Omental fat pad (tissue), 3 donors: ENCODE measurements at regions not wholly inside any gene's neighbourhood (a gene's known extent, or its start where the extent isn't known, plus 50 kb on each side); places are given as distances from the start of the nearest gene placed in this dataset.
"Not testable (repeated sequence)": the region's sequence is repeated elsewhere in the genome, so short reads cannot be mapped to it uniquely, and the experiment has no call there.

ENCODE experiments used
- ATAC-seq: fragments of 150-250 bp; one replicate; pipeline ENCODE4 v1.9.1; 2016; ENCODE audit warnings: mild to moderate bottlenecking, moderate library complexity; ENCODE audit not compliant: low FRiP score
- DNase-seq: peaks from one replicate; pipeline ENCODE4 v3.0.0-alpha.2; 2019; ENCODE audit warnings: low spot score
- TF ChIP-seq, protein P1 (sequence below), 3 donors: fragments of 450-650 bp; IDR thresholded peaks; one replicate each; pipeline ENCODE4 v1.5.1; 2016 to 2017; ENCODE audit warnings: antibody characterized with exemption in 3 of 3, mild to moderate bottlenecking in 3 of 3, moderate library complexity in 2 of 3

DNA sequence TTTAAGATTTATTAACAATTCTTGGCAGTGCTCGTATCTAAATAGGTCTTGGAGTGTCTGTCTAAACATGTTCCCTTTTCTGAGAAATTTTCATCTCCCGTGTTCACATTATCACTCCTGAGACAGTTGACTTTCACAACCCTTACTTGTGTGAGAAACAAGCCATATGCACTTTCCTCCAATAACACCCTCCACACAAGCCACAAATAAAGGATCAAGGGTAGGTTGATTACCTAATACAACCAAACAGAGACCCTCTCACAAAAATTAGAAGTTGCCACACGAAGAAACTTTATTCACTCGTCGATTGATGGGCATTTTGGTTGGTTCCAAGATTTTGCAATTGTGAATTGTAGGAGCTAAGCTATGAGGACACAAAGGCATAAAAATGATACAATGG, 763.9 kb downstream of the TRAM1L1 start:
- DNase-seq (no peak), ATAC-seq (no peak)
- TF ChIP-seq, protein P1, sequence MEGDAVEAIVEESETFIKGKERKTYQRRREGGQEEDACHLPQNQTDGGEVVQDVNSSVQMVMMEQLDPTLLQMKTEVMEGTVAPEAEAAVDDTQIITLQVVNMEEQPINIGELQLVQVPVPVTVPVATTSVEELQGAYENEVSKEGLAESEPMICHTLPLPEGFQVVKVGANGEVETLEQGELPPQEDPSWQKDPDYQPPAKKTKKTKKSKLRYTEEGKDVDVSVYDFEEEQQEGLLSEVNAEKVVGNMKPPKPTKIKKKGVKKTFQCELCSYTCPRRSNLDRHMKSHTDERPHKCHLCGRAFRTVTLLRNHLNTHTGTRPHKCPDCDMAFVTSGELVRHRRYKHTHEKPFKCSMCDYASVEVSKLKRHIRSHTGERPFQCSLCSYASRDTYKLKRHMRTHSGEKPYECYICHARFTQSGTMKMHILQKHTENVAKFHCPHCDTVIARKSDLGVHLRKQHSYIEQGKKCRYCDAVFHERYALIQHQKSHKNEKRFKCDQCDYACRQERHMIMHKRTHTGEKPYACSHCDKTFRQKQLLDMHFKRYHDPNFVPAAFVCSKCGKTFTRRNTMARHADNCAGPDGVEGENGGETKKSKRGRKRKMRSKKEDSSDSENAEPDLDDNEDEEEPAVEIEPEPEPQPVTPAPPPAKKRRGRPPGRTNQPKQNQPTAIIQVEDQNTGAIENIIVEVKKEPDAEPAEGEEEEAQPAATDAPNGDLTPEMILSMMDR (IDR thresholded peaks at IDR 0.05), result no peak

DNA sequence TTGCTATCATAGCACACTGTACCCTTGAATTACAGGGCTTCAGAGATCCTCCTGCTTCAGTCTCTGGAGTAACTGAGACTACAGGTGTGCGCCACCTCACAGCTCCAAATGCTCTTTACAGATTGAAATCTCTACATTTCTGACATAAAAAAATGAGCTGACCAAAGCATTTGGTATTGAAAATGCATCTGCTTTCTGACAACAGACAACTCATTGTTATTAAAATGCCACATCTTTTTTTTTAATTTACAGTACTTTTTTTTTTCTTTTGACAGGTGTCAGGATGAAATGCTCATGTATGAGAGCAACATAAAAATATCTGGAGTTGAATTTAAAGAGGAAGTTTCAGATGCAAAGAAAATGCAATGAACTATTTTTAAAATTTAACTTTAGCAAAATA, 764.5 kb downstream of the TRAM1L1 start:
- no peak for ATAC-seq
- DNase-seq, result no peak
- TF ChIP-seq, protein P1 (IDR thresholded peaks at IDR 0.05), result no peak

DNA sequence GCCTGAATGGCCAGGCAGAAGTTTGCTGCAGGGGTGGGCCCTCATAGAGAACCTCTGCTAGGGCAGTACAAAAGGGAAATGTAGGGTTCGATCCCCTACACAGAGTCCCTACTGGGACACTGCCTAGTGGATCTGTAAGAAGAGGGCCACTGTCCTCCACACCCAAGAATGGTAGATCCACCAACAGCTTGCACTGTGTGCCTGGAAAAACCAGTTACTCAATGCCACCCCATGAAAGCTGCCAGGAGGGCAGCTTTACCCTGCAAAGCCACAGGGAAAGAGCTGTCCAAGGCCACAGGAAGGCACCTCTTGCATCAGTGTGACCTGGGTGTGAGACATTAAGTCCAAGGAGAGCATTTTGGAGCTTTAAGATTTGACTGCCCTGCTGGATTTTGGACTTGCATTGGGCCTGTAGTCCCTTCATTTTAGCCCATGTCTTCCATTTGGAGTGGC, 781.6 kb downstream of the TRAM1L1 start:
- TF ChIP-seq, protein P1 (IDR thresholded peaks at IDR 0.05), result no peak

DNA sequence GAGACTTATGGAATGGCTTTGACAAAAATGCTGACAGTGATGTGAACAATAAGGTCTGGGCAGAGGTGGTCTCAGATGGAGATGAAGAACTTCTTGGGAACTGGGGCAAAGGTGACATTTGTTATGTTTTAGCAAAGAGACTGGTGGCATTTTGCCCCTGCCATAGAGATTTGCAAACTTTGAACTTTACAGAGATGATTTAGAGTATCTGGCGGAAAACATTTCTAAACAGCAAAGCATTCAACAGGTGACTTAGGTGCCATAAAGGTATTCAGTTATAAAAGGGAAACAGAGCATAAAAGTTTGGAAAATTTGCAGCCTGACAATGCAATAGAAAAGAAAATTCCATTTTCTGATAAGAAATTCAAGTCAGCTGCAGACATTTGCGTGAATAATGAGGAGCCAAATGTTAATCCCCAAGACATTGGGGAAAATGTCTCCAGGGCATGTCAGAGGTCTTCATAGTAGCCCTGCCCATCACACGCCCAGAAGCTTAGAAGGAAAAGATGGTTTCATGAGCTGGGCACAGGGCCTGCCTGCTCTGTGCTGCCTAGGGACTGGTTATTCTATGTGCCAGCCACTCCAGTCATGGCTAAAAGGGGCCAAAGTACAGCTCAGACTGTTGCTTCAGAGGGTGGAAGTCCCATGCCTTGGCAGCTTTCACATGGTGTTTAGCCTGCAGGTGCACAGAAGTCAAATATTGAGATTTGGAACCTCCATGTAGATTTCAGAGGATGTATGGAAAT, 782.2 kb downstream of the TRAM1L1 start:
- TF ChIP-seq, protein P1 (IDR thresholded peaks at IDR 0.05), result no peak
- no peak for DNase-seq
- no peak for ATAC-seq

More for the DNA sequence above, 781.6 kb downstream of the TRAM1L1 start:
- ATAC-seq (no peak), DNase-seq (no peak)

DNA sequence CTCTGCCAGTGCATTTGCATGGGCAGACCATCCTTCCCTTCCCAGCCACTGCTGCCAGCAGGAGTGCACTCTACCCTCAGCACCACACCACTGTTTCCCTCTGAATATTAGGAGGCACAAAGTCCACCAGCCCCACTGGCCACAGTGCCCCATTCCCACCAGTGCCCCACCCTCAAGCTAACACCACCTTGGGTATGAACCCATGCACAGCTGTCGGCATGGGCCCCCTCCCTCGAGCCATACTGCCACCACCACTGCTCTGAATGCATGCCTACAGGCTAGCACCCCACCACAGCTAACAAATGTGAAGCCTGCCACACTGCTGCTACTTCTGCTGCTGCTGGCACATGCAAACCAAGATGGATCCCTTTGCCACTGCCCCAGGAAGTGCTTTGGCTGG, 810.4 kb downstream of the TRAM1L1 start:
- TF ChIP-seq, protein P1 (IDR thresholded peaks at IDR 0.05), result no peak
- no peak for ATAC-seq
- no peak for DNase-seq

DNA sequence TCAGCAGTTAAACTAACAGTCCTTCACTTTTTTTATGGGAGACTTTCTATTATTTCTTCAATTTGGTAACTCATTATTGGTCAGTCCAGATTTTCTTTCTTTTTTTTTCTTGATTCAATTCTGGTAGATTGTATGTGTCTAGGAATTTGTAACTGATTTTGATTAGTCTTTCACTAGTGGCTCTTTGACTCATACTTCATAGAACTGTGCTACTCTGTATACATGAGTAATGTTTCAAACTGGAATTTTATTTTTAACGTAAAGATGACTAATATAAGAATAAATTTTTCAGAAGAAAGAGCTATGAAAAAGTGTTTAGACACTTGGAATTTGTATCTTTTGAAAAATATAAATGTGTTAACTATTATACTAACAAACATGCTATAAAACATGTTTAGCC, 813.0 kb downstream of the TRAM1L1 start:
- ATAC-seq, result no peak
- TF ChIP-seq, protein P1 (IDR thresholded peaks at IDR 0.05), result no peak
- no peak for DNase-seq

DNA sequence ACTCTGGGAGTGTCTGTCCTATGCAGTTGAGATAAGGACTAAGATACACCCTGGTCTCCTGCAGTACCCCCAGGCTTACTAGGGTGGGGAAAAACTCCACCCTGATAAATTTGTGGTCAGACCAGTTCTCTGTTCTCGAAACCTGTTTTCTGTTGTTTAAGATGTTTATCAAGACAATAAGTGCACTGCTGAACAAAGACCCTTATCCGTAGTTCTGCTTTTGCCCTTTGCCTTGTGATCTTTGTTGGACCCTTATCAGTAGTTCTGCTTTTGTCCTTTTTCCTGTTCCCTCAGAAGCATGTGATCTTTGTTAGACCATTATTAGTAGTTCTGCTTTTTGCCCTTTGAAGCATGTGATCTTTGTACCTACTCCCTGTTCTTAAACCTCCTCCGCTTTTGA, 824.4 kb downstream of the TRAM1L1 start:
- DNase-seq, ATAC-seq: not testable (repeated sequence)
